ENCODE measurements at regions not wholly inside any gene's neighbourhood (a gene's known extent, or its start where the extent isn't known, plus 50 kb on each side); places are given as distances from the start of the nearest gene placed in this dataset.

DNA sequence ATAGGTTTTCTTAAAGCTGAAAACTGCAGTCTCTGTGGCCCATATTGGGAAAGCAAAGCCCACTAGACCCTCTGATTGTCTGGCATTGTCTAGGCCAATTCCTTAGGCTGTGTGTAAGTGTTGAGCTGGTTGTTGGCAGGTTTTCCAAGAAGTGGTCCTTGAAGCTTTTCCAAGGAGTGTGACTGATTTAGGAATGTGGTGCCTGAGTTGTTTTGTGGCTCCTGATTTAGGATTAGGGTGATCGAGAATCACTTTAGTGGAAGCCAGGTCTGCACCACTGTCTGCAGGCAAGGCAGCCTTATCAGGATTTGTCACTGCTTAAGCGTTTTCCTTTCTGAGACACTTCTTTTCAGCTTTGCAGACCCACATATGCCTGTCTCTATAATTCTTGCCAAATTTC is 339.0 kb upstream of the DDX53 start:
- TF ChIP-seq ARNTL (CRISPR knock-in tag; IDR thresholded peaks at IDR 0.05; ENCODE audit: borderline replicate concordance, low read depth) (no peak), ZNF8 (CRISPR knock-in tag; IDR thresholded peaks at IDR 0.05) (no peak), OSR1 (CRISPR knock-in tag; IDR thresholded peaks at IDR 0.05) (no peak), ZNF70 (CRISPR knock-in tag; IDR thresholded peaks at IDR 0.05) (no peak), ISL1 (CRISPR knock-in tag; IDR thresholded peaks at IDR 0.05) (no peak)
